Muscle layer of duodenum (tissue), 2 donors: ENCODE measurements at regions not wholly inside any gene's neighbourhood (a gene's known extent, or its start where the extent isn't known, plus 50 kb on each side); places are given as distances from the start of the nearest gene placed in this dataset.
A peak's percentile ranks its signal among the peaks of the same experiment; 100 is the strongest.

ENCODE experiments used
- H3K27ac ChIP-seq: one replicate; pipeline ENCODE4 v1.7.0; 2013; ENCODE audit warnings: mild to moderate bottlenecking, low read length
- H3K27me3 ChIP-seq: one replicate; pipeline ENCODE4 v1.7.0; 2013; ENCODE audit warnings: low read depth, mild to moderate bottlenecking, control low read depth, low read length
- H3K36me3 ChIP-seq, 2 donors: one replicate each; pipeline ENCODE4 v1.7.0; 2013; ENCODE audit warnings: low read length in 2 of 2, control low read depth in 1 of 2, mild to moderate bottlenecking in 1 of 2; ENCODE audit not compliant: insufficient read depth in 2 of 2, control insufficient read depth in 1 of 2
- H3K4me1 ChIP-seq, 2 donors: one replicate each; pipeline ENCODE4 v1.7.0; 2013; ENCODE audit warnings: low read length in 2 of 2, mild to moderate bottlenecking in 2 of 2, control low read depth in 1 of 2, moderate library complexity in 1 of 2; ENCODE audit not compliant: insufficient read depth in 2 of 2, control insufficient read depth in 1 of 2
- H3K4me3 ChIP-seq, 2 donors: one replicate each; pipeline ENCODE4 v1.7.0; 2013; ENCODE audit warnings: low read length in 2 of 2, low read depth in 1 of 2, mild to moderate bottlenecking in 1 of 2
- H3K9me3 ChIP-seq, 2 donors: one replicate each; pipeline ENCODE4 v1.7.0; 2013; ENCODE audit warnings: low read length in 2 of 2, control low read depth in 1 of 2, mild to moderate bottlenecking in 1 of 2; ENCODE audit not compliant: control insufficient read depth in 1 of 2
- donor health status: healthy.

GRCh38 chr9:84136119-84136868 lies 155.7 kb downstream of the RMI1 start:
- no peaks in the 10 kb centered on the region for H3K9me3 ChIP-seq
- peaks cover 0 to 16% of the 10 kb centered on the region in 2 donors for H3K4me1 ChIP-seq
- H3K27me3 ChIP-seq = peaks cover 4% of the 10 kb centered on the region
- H3K36me3 ChIP-seq = no peaks in the 10 kb centered on the region
- no peak overlapping the region for H3K27ac ChIP-seq
- H3K4me3 ChIP-seq = no peak overlapping the region

GRCh38 chr9:84137968-84138367 lies 157.4 kb downstream of the RMI1 start:
- H3K27me3 ChIP-seq = peaks cover 4% of the 10 kb centered on the region
- H3K4me1 ChIP-seq = peaks cover 0 to 16% of the 10 kb centered on the region in 2 donors
- H3K27ac ChIP-seq = no peak overlapping the region
- no peak overlapping the region for H3K4me3 ChIP-seq
- H3K9me3 ChIP-seq = no peaks in the 10 kb centered on the region
- no peaks in the 10 kb centered on the region for H3K36me3 ChIP-seq

GRCh38 chr9:84138541-84138940 lies 157.9 kb downstream of the RMI1 start:
- Histone ChIP-seq H3K4me3 (no peak overlapping the region), H3K27ac (no peak overlapping the region), H3K9me3 (no peaks in the 10 kb centered on the region), H3K27me3 (peaks cover 4% of the 10 kb centered on the region), H3K4me1 (peaks cover 0 to 16% of the 10 kb centered on the region in 2 donors), H3K36me3 (no peaks in the 10 kb centered on the region)

- H3K36me3 ChIP-seq = no peaks in the 10 kb centered on the region
- peaks cover 0 to 16% of the 10 kb centered on the region in 2 donors for H3K4me1 ChIP-seq
- H3K27me3 ChIP-seq = peaks cover 4% of the 10 kb centered on the region
- no peak overlapping the region for H3K27ac ChIP-seq
- H3K4me3 ChIP-seq = no peak overlapping the region
- no peaks in the 10 kb centered on the region for H3K9me3 ChIP-seq
Observed at GRCh38 chr9:84139296-84140070, 158.9 kb downstream of the RMI1 start.

GRCh38 chr9:84140535-84141101 lies 160.0 kb downstream of the RMI1 start:
- Histone ChIP-seq H3K36me3 (no peaks in the 10 kb centered on the region), H3K9me3 (no peaks in the 10 kb centered on the region), H3K4me1 (peaks cover 0 to 16% of the 10 kb centered on the region in 2 donors), H3K4me3 (peak overlapping the region; percentile 61 to 64), H3K27ac (no peak overlapping the region), H3K27me3 (peaks cover 4% of the 10 kb centered on the region)

- no peaks in the 10 kb centered on the region for H3K9me3 ChIP-seq
Observed at GRCh38 chr9:84141741-84142370, 161.3 kb downstream of the RMI1 start.

GRCh38 chr9:84145031-84145430 lies 164.4 kb downstream of the RMI1 start:
- Histone ChIP-seq H3K27ac (no peak overlapping the region), H3K36me3 (no peaks in the 10 kb centered on the region), H3K27me3 (peaks cover 3% of the 10 kb centered on the region), H3K4me1 (peaks cover 0 to 10% of the 10 kb centered on the region in 2 donors), H3K4me3 (no peak overlapping the region), H3K9me3 (no peaks in the 10 kb centered on the region)

More at GRCh38 chr9:84141741-84142370, 161.3 kb downstream of the RMI1 start:
- Histone ChIP-seq H3K27ac (no peak overlapping the region), H3K4me1 (peaks cover 0 to 16% of the 10 kb centered on the region in 2 donors), H3K4me3 (no peak overlapping the region), H3K36me3 (no peaks in the 10 kb centered on the region), H3K27me3 (peaks cover 4% of the 10 kb centered on the region)

GRCh38 chr9:84145780-84146179 lies 165.2 kb downstream of the RMI1 start:
- Histone ChIP-seq H3K4me3 (no peak overlapping the region), H3K36me3 (no peaks in the 10 kb centered on the region), H3K4me1 (peaks cover 0 to 2% of the 10 kb centered on the region in 2 donors), H3K27ac (no peak overlapping the region), H3K9me3 (no peaks in the 10 kb centered on the region), H3K27me3 (no peaks in the 10 kb centered on the region)

GRCh38 chr9:84146893-84147710 lies 166.5 kb downstream of the RMI1 start:
- Histone ChIP-seq H3K4me1 (no peaks in the 10 kb centered on the region), H3K36me3 (no peaks in the 10 kb centered on the region), H3K27ac (no peak overlapping the region), H3K4me3 (no peak overlapping the region), H3K27me3 (no peaks in the 10 kb centered on the region), H3K9me3 (no peaks in the 10 kb centered on the region)

GRCh38 chr9:84151236-84151635 lies 170.6 kb downstream of the RMI1 start:
- Histone ChIP-seq H3K27me3 (no peaks in the 10 kb centered on the region), H3K27ac (no peak overlapping the region), H3K9me3 (no peaks in the 10 kb centered on the region), H3K4me3 (no peak overlapping the region), H3K36me3 (no peaks in the 10 kb centered on the region), H3K4me1 (no peaks in the 10 kb centered on the region)
